Mucosa of descending colon (tissue), 3 donors: ENCODE measurements at regions not wholly inside any gene's neighbourhood (a gene's known extent, or its start where the extent isn't known, plus 50 kb on each side); places are given as distances from the start of the nearest gene placed in this dataset.

ENCODE experiments used
- ATAC-seq: fragments of 200-7000 bp; cut with Tn5 transposase; one replicate; pipeline ENCODE4 v1.9.1; 2020; ENCODE audit warnings: mild to moderate bottlenecking, moderate library complexity
- DNase-seq, 3 donors: peaks; one replicate each; pipeline ENCODE4 v3.0.0-alpha.2; 2020
- H3K36me3 ChIP-seq: fragments of 200-600 bp; one replicate; pipeline ENCODE4 v1.8.0; 2021; ENCODE audit warnings: low read depth, mild to moderate bottlenecking
- H3K4me1 ChIP-seq: fragments of 200-600 bp; one replicate; pipeline ENCODE4 v1.8.0; 2021; ENCODE audit warnings: low read depth, mild to moderate bottlenecking
- H3K4me3 ChIP-seq: fragments of 200-600 bp; one replicate; pipeline ENCODE4 v1.8.0; 2021; ENCODE audit warnings: mild to moderate bottlenecking
- H3K9me3 ChIP-seq: fragments of 200-600 bp; one replicate; pipeline ENCODE4 v1.8.0; 2021; ENCODE audit warnings: mild to moderate bottlenecking
- intact Hi-C, 2 donors: fragments of 100-400 bp; cut with DNase I in 1 of 2; cut with micrococcal nuclease in 1 of 2; formaldehyde crosslinking; loops; one replicate each; pipeline versions ENCODE4 v1.11.0 to v1.11.1; 2022; cut with DNase I, micrococcal nuclease
- TF ChIP-seq, protein P1 (sequence below): fragments of 200-600 bp; IDR thresholded peaks from one replicate; pipeline ENCODE4 v1.8.0; 2022; ENCODE audit warnings: antibody characterized with exemption, mild to moderate bottlenecking
- donor health status: DM: no; HTN: no; CAD: no; lungs with moderate emphysema.
- donor health status: DM: no; HTN: no; CAD: no.
- donor health status: DM: no; HTN: yes; CAD: no.

DNA sequence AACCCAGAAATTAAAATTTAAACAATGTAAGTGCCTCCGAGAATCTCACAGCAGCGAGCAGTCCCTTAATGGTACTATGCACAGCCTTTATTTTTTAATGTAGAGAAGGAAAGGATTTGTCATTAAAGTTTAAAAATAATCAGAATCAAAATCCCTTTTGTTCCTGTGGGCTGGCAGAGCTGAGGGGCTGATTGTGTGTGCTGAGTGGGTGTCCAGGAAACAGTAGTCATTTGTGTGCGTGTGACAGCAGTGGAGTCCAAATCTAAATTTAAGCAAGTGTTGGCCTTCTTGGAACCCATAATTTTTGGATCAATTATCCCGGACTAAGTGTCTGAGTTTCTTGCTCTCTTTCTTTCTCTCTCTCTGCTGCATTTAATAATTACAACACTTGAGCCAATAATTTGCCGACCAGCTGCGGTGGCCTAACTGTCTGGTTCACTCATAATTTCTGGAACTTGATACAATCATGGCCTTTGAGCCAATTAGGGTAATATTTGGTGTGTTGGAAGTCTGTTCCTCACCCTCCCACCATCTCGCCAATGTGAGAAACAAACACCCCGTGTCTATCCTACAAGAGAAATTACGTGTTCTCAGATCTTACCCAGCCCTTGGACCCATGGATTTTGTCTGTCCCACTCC lies 528.0 kb downstream of the SOX6 start:
- no peak for ATAC-seq
- no peak for DNase-seq
- TF ChIP-seq, protein P1, sequence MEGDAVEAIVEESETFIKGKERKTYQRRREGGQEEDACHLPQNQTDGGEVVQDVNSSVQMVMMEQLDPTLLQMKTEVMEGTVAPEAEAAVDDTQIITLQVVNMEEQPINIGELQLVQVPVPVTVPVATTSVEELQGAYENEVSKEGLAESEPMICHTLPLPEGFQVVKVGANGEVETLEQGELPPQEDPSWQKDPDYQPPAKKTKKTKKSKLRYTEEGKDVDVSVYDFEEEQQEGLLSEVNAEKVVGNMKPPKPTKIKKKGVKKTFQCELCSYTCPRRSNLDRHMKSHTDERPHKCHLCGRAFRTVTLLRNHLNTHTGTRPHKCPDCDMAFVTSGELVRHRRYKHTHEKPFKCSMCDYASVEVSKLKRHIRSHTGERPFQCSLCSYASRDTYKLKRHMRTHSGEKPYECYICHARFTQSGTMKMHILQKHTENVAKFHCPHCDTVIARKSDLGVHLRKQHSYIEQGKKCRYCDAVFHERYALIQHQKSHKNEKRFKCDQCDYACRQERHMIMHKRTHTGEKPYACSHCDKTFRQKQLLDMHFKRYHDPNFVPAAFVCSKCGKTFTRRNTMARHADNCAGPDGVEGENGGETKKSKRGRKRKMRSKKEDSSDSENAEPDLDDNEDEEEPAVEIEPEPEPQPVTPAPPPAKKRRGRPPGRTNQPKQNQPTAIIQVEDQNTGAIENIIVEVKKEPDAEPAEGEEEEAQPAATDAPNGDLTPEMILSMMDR = no peak
- intact Hi-C loops = no loop called here
- Histone ChIP-seq H3K36me3 (no peaks in the 10 kb centered on the region), H3K4me1 (no peaks in the 10 kb centered on the region), H3K9me3 (no peaks in the 10 kb centered on the region), H3K4me3 (no peak overlapping the region)

DNA sequence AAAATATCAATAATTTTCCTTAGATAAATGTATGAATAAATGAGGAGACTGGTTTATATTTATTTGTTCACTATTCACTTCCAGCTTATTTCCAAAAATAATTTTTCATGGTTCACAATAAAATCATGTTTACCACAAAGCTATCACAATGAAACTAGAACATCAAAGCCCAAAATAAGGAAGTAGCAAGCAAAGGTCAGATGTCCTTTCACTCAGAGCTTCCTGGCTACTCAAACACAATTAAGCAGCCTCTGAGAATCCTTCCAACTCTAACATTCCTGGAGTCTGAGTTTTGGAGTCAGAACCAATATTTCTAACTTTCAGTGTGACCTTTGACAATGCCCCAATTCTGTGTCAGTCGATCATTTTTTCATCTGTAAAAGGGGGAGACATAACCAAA lies 527.0 kb downstream of the SOX6 start:
- H3K9me3 ChIP-seq = no peaks in the 10 kb centered on the region
- no peaks in the 10 kb centered on the region for H3K36me3 ChIP-seq
- intact Hi-C loops = no loop called here
- no peak overlapping the region for H3K4me3 ChIP-seq
- no peak for DNase-seq
- TF ChIP-seq, protein P1 = no peak
- H3K4me1 ChIP-seq = no peaks in the 10 kb centered on the region
- ATAC-seq = peak; percentile 33

DNA sequence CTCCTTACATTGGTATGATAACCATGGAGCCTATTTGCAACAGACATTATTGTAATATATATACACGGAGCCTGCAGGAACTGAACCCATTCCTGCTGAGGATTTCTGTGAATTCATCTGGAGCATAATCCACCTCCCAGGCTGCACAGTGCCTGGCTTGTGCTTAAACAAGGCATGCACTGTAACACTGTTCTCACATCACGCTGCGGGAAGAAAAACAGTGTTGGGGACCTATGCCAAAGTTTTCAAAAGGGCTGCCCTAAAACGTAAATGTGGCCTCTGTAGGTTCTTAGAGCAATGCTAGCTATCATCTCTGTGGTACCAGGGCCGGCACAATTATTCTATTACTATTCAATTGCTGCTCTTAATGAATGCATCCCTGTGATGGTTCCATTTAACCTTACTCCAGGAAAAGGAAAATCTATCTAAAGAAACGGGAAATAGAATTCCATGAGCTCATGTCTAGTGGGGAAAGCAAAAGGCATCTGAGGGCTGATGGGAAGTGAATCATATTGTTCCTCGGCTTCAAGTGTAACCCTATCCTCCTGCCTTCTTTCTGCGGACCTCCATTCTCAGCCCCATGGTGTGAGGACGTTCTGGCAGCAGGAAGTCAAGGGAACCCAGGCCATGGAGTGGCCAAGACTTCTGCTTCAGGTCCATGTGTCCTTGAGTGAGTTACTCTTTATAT lies 525.5 kb downstream of the SOX6 start:
- intact Hi-C loops = loop anchor here in 1 of 2 donors (10.0 kb wide), 1 partner anchor 774 kb away; no protein-coding TSS in a partner anchor
- TF ChIP-seq, protein P1 = no peak
- H3K4me1 ChIP-seq = no peaks in the 10 kb centered on the region
- no peaks in the 10 kb centered on the region for H3K36me3 ChIP-seq
- DNase-seq (no peak), ATAC-seq (no peak)
- H3K9me3 ChIP-seq = no peaks in the 10 kb centered on the region
- H3K4me3 ChIP-seq = no peak overlapping the region

DNA sequence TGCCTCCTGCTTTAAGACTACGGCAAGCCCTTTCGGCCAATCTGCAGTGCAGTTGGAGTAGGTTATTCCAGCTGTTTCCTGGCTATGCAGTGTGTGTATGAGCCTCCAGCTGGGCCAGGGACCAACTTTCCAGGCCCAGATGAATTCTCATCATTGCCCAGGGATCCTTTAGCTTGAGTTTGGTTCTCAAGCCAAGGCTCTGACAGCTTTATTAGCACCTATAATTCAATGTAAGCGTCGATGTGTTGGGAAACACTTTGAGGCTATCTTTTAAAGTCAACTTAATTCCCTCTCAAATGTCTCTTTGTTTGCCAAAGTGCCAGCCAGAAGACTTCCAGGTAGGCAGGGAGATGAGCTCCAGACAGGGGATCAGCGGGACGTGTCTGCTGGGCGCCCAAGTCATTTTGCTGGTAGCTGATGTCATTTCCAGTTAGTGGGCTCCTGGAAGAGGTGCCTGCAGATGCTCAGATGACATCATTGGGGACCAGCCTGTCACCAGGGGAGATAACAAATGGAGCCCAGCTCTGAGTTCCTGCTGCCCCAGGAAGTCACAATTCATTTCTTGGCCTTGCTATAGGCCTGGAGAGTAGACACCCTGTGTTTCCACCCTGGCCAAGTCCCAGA lies 520.4 kb downstream of the SOX6 start:
- DNase-seq = no peak
- Histone ChIP-seq H3K4me1 (peaks cover 13% of the 10 kb centered on the region), H3K36me3 (no peaks in the 10 kb centered on the region), H3K4me3 (no peak overlapping the region), H3K9me3 (no peaks in the 10 kb centered on the region)
- intact Hi-C loops = loop anchor here in 1 of 2 donors (10.0 kb wide), 1 partner anchor 769 kb away; no protein-coding TSS in a partner anchor
- TF ChIP-seq, protein P1 = no peak
- no peak for ATAC-seq

DNA sequence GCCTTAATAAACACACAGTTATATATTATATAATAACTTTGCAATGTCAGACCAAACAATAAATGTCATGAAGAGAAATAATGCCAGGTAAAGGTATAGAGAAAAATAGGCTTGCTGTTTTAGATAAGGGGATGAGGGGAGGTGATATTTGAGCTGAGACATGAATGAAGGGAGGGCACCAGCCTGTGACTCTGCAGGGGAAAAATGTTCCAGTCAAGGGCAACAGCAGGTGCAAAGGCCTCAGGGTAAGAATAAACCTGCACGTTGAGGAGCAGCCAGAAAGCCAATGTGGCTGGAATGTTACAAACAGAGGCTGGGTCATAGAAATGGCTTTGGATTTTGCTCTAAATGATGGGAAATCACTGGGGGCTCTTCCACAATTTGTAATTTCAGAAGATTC lies 519.6 kb downstream of the SOX6 start:
- TF ChIP-seq, protein P1 = no peak
- DNase-seq = no peak
- ATAC-seq = no peak
- intact Hi-C loops = loop anchor here in 1 of 2 donors (10.0 kb wide), 1 partner anchor 768 kb away; no protein-coding TSS in a partner anchor
- Histone ChIP-seq H3K9me3 (no peaks in the 10 kb centered on the region), H3K4me3 (no peak overlapping the region), H3K36me3 (no peaks in the 10 kb centered on the region), H3K4me1 (peaks cover 13% of the 10 kb centered on the region)
